ENCODE measurements at regions not wholly inside any gene's neighbourhood (a gene's known extent, or its start where the extent isn't known, plus 50 kb on each side); places are given as distances from the start of the nearest gene placed in this dataset.

DNA sequence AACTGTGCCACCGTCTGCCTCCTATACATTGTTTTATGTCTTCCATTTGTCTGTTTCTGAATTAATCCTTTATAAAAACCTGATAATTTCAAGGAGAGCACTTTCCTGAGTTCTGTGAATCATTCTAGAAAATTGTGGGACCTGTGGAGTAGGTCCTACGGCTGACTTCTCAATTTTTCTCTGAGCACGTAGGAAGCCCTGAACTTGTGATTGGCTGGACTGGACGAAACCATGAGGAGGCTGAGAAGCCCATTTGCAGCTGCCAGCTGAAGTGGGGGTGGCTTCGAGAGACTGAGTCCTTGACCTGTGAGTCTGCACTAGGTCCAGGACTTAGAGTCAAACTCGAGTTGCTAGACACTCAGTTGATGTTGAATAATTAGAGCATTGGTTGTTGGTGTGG lies 277.1 kb upstream of the NCAM2 start:
- DNase-seq = no peak

DNA sequence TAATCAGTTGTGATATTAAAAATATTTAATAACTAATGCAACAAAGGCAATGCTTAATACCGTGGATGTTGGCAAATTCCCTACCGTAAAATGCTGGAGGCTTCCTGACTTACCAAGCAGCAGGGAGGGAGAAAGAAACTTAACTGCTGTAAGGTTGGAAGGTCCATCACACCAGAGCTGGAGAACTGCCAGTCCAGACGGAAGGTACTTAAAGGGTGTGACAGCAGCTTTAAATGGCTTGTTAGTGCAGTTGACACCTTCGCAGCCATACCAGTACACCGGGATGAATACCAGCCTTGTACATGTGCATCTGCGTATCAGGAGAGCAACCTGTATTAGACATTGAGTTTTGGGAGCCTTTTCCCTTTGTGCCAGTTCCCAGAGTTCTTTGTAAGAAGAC lies 269.5 kb upstream of the NCAM2 start:
- no peak for DNase-seq

DNA sequence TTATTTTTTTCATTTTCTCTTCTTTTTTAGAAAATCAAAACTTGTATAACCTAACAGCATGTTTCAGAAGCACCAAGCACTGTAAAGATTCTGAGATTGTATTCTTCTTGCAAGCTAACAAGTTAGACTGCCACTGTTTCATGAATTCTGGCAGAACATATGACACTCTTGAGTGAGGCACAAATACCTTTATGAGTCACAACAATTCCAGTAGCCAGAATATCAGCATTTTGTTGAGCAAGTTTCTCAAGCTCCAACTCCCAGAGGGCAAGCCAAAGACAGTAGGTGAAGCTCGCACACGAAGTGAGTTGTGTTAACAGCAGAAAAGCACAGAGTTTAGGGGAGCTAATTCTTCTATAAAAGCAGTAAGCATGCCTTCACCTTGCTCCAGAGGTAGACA lies 268.8 kb upstream of the NCAM2 start:
- DNase-seq = no peak

DNA sequence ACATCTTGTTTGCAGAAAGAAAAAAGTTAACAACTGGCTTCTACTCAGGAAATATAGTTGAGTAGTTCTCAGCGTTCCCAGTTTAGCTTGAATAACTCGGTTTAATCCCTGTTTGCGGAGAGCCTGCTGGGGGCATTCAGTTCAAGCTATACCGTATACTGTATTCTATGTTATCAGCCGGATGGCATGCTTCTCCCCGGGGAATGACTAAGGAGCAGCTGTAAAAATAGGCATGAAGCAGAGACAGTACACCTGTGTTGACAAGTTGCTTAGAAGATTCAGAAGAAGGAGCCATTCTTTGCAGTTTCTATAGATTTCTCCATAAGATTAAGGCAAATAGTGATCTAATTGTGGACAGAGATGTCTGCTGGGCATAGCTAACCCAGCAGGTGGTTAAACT lies 267.8 kb upstream of the NCAM2 start:
- DNase-seq = no peak

DNA sequence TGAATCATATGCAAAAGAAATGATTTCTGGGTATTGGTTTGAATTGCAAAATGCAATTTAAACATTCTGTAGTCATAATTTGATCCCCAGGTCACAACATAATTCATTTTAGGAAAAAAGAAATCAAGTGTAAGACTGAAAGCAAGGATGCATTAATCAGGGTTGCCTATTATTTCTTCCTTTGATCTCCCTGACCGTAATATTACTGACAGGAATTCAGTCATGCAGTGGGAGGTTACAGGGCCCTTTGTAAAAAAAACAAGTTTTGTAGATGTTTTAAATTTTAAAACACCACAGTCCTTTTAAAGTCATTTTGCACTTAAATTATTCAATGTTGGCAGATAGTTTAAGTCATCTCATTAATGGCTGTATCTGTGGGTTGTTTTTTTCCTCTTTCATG lies 263.0 kb upstream of the NCAM2 start:
- DNase-seq = no peak

DNA sequence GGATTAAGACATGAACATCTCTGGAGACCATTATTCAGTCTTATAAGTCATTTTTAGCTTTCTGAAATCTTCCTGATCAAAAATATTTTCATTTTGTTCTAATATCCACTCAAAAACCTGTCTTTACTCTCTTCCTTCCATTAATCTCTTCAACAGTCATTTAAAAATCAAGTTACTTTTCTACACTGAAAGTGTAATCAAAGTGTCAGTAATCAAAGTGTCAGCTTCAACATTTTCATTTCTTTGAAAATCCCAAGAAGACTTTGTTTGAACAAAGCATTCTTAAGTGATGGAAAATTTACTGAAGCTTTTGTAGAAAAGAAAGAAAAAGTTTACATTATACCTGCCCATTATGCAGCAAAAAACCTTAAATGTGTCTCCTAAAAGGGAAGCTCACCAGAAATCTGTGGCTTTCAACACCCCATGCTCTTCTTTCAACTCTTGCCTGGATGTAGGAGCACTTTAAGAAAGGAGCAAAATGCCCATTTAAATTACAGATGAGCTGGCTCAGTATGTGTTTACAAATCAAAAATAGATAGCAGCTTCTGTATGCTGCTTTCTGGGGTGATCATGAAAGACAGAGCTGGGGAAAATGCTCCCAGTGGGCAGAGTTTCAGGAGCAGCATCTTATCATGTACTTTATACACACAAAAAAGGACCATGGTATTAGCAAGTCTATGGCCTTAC lies 260.8 kb upstream of the NCAM2 start:
- no peak for DNase-seq

DNA sequence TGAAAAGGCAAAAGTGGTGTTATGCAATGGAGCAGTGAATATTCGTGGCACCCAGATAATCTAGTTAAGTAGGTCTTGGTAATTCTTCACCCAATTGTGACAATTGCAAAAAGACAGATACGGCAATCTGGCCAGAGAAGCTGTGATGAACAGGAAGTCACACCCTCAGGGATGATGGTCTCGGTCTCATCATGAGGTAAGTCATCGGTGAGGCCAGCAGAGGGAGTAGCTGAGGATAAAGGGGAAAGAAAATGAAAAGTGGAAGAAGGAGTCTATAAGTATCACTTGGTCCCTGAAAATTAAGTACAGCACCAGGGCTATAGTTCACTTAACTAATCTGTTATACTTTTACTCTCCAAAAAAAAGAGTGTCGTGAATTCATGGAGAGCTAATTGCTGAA lies 258.8 kb upstream of the NCAM2 start:
- no peak for DNase-seq

DNA sequence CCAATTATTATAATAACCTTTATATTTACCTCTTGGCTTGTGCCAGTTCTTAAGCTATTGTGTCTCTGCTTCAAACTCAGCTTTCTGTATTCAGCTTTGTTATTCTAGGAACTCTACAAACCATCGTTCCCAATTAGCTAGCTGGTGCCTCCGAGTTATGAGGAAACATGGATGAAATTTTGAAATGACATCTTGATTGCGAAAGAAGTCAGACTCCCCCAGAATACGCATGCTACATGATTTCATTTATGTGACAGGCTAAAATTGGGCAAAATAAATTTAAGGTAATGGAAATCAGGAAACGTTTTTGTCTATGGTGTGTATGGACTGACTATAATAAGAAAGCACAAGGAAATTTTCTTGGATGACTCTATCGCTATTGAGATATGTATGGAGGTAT lies 256.8 kb upstream of the NCAM2 start:
- DNase-seq = no peak

DNA sequence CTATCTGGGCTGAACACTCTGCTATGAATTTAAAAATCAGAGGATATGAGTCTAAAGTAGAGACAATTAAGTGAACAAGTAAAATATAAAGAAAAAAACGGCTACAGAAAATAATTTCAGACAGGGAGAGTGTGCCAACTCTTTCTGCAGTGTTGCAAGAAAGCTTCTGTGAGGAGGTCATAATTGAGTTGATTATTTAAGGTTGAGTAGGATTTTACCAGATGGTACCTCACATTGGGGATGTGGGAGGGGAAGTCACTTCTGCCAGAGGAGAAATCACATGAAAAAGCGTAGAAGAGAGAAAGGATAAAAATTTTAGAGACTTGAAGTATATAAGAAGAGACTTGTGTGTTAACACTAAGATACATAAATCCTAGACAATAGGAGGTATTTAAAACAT lies 238.0 kb upstream of the NCAM2 start:
- DNase-seq = no peak

DNA sequence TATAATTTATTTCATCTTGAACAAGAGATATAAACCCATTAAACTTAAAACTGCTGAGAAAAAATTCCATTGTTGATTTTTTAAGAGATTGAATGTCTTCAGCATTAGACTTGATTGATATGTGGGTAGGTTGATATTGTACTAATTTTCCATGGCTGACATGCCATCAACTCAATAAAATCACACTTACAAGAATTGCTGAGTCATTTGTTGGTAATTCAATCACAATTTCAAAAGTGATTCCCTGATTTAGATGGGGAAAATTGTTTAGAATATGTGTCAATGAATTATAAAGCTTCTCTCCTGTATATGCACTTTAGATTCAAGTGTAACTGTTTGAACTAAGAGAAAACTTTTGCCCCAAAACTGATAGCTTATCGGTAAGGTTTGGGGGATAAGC lies 223.5 kb upstream of the NCAM2 start:
- no peak for DNase-seq

DNA sequence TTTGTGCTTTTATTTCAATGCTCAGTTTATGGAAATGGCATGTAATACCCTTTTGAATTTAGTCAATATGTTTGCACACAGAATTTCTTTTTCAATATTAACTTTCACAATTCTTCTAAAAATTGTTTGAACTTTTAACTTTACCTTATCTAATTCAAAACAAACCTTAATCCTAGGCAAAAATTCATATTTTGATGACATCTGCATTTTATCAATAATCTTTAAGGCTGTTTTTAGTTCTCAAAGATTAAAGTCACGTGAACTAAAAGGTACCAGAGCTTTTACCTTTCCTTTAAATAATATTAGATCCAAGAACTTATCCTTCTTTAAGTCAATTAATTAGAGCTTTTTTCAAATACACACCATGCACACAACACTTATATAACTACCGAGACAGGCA lies 218.9 kb upstream of the NCAM2 start:
- DNase-seq = no peak

DNA sequence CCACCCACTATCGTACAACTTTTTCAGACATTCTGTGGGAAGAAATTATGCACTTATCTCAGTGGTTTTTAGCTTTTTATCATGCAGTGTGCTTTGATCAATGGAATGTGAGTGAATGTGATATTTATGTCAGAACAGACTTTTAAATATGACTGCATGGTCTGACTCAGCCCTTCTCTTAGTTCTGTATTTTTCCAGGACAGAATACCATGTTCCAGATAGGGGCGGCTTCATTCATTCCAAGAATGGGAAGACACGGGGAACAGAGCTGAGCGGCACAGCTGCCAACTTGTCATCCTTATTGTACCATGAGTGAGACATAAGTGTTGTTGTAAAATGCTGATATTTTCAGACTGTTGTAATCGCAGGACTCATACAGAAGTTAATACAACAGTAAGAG lies 214.6 kb upstream of the NCAM2 start:
- no peak for DNase-seq

DNA sequence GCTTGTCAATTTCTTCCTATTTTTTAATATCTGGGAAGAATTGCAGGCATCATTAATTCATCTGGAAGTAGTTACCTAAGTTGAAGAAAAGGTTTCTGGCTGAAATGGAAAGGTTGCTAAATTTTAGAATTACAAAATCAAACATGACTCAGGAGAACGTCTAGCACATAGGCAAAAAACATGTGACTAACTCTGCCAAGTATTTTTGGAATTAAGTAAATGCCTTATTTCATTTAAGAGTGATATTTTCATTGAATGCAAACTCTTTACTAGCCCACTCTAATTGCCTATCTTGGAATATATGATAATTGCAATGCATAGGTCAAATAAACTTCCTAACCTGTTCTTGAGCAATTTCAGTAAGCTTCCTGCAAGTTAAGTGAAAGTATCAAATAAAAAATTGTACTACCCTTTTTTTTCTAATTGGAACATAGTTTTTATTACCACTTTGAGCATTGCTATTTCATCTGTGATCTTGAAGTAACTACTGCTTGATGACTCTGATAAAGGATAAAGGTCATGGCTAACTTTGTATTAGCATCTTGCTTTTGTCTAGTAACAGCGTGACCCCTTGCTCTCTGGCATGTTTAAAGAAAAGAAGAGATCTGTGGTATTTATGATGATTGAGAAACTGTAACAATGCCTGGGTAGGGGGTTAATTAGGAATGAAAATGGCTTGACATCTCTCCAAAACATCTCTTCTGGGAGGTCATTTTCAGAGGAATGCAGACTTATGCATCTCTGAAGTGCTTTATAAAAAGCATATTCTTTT lies 208.3 kb upstream of the NCAM2 start:
- no peak for DNase-seq

DNA sequence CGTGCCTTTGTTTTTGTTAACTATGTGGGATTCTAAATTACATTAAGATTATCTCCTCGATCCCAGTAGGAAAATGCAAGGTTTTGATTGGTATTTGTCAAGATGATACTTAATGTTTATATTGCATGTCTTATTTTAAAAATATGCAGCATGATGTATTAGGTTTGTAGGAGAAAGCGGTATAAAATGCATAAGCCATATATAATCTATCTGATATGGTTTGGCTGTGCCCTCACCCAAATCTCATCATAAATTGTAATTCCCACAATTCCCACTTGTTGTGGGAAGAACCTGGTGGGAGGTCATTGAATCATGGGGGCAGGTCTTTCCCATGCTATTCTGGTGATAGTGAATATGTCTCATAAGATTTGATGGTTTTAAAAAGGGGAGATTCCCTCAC lies 198.1 kb upstream of the NCAM2 start:
- DNase-seq = no peak

DNA sequence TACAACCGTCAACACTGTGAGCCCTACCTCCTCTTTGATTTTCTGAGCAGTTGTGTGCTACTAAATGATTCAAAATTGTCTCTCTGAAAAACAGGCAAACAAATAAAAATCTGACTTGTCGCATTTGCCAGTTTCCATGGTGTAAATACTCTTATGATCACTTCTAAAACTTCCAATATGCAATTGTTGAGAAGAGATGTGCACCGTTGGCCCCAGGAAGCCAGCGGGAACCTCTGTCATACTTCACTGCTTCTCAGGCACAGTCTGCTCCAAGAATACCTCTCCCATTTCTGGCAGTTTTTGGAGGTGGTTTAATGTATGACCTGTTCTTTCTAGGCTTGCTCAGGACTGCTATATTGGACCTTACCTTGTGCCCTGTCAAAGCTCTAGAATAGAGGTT lies 196.0 kb upstream of the NCAM2 start:
- no peak for DNase-seq

DNA sequence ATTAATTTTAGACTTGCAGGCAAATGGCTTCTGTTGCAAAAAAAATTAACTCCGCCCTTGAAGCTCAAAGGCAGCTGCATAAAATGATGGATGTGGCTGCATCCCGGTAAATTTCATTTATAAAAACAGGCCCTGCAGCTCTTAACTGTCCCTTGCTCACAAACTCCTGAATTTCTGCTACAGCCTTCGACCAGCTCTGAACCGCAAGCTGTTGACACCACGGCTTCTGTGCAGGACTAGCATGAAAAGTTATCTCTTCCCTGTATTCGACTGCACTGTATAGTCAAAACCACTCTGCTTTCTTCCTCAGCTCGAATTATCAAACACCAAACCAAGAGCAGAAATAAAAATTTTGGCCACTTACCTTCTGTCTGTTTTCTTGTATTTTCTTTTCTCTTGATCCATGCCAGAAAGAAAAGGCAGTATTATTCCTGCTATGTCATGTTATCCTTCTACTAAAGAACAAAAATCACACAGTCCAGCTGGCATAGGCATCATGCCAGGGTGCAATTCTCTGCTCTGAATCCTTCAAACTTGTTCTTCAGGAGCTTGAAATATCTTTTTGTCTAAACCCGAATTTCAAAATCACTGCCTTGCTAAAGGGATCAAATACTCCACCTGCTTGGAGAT lies 195.5 kb upstream of the NCAM2 start:
- DNase-seq = no peak

DNA sequence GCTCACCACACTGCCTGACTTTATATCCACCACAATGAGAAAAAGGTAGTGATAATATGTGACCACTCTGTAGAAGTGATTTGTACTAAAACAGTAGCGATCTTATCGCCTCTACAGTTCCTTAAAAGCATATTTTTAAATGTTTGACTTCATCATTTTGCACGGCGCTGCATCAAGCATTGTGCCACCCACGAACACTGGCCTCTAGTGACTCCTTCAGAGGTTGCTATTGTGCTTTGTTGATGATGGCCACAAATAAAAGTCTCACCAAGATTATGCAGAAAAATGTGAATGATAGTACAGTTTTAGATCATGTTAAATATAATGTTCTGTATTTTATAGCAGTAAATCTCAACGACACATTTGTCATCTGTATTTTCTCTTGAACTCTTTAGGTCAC lies 186.5 kb upstream of the NCAM2 start:
- no peak for DNase-seq

DNA sequence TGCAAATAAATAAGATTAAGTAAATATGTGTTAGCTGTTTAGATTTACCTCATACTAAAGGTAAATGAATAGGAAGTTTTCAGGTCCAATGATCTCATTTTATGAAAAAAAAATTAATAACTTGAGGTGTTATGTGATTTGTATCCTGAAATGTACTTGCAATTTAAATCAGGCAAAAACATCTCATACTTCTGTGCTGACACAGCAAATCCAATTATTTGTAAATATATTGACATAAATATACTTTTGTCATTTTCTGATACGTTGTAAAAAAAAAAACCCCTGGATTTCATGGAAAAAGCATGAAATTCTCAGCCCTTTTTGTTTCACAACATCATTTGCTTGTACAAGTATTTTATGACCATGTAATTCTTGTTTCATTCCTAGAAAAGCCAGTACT lies 184.1 kb upstream of the NCAM2 start:
- no peak for DNase-seq

DNA sequence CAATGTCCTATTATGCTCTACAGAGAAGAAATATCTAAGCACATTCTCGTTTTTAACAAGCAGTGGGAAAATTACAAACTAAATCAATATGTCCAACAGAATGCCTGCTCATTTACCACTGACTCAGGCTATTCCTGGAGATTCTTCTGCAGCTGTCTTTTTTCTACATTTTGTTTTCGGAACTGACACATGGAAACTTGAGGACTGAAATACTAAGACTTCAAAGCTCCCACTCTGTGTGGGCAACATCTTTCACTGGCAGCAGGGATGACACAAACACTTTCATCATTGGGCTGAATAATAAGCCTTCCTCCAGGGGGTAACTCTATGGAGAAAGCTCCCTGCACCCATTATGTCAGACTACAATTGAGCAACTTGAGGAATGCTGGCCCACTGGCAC lies 175.5 kb upstream of the NCAM2 start:
- no peak for DNase-seq

DNA sequence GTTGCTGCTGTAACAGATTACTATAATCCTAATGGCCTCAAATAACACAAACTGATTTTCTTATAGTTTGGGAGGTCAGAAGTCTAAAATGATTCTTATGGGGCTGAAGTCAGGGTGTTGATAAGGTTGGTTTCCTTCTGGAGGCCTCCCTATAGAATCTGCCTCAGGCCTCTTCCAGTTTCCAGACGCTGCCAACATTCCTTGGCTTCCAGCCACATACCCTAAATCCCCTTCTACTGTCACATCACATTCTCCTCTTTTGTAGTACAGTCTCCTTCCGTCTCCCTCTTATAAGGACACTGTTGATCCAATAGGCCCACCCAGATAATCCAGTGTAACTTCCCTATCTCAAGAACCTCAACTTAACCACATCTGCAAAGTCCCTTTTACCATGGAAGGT lies 145.3 kb upstream of the NCAM2 start:
- DNase-seq = no peak

DNA sequence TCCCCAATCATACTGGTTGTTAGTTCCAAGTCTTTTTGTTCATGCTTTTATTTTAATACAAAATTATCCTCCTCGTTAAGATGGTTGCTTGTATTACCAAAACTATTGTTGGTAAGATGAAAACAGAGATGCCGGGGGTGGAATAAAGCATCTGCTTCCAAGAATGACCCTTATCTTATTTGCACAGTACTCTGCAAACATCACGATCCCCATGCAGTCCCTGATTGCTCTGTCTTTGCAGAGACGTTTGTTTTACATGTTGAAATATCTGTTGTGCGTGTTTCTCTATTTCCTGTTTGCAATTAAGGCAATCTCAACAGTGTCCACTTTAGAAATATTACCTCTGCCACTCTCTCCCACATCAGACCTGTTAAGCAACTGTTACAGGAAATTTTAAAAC lies 141.3 kb upstream of the NCAM2 start:
- DNase-seq = no peak

DNA sequence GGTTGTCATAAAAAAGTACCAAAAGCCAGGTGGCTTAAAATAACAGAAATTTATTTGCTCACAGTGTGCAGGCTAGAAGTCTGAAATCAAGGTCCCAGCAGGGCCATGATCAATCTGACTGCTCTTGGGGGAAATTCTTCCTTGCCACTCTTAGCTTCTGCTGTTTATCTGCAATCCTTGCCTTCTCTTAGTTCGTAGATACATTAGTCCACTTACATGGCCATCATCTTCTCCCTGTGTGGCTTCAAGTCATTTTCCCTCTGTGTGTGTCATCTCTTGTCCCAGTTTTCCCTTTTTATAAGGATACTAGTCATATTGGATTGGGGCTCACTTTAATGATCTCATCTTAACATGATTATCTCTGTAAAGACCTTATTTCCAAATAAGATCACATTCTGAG lies 124.0 kb upstream of the NCAM2 start:
- no peak for DNase-seq

DNA sequence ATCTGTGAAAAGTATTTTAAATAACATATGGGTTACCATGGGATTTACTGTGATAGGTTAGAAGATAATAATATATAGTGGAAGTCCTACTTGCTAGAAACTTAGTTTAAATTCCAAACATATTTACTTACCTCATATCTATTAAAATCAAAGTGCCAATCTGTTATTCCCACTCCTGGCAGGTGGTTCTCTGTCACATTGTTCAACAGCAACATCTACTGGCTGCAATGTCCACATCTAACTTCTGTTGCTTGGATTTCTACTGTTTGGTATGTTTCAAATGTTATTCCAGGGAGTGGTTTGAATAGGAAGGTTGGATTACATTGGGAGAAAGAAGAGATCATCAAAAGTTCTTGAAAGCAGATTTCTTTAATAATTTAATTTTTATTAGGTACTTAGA lies 122.5 kb upstream of the NCAM2 start:
- no peak for DNase-seq

DNA sequence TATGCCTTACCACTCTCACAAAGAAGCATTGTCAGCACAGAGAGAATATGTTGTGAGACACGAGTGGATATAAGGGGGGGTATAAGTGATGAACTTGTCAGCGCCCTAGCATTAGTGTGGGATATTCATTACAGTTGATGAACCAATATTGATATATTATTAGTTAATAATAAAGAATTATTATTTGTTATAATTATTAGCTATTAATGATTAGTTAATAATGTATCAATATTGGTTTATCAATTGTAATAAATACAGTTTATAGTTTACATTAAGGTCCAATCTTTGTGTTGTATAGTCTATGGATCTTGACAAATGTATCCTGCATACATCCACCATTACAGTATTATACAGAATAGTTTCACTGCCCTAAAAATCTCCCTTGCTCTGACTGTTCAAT lies 120.2 kb upstream of the NCAM2 start:
- DNase-seq = no peak
